NCI-H2081 (cell line): ENCODE measurements at regions not wholly inside any gene's neighbourhood (a gene's known extent, or its start where the extent isn't known, plus 50 kb on each side); places are given as distances from the start of the nearest gene placed in this dataset.

Experiments used
- DNase-seq, 2 experiments: peaks; one replicate each; lab custom pipeline; 2025; lab: John Stamatoyannopoulos, UW

DNA sequence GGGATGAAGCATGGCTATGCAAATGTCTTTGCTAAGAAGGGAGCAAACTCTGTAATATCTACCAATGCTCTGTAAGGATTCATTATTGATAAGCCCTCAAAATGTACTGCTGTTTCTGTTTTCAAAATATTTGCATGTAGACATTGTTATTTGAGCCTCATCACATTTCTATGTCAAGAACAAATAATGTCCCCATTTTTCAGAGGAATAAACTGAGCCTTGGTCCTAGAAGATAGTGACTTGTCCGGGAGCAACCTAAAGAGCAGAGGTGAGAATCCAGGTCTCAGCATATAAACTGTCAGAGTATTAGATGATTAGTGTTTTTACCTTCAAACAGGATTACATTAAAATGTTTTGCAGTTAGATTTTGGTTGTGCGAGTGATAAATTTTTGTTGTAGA is 125.5 kb upstream of the SRRM4 start:
- no peak for DNase-seq

DNA sequence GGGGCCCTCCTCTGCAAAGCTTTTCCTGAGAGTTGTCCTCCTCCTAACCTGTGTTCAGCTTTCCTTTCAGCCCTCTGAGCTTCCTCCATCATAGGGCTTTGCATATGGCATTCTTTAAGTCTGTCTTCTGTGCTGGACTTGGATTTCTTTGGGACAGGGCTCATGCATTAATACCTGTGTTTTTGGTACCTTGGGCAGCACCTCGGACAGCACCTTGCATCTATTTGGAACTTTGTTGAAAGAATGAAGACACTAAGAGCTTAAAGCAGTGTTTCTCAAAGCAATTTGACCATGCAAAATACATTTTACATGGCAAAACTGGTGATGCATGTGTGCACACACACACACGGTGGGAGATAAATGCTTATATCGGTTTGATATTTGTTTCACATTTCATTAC is 115.0 kb upstream of the SRRM4 start:
- no peak for DNase-seq

DNA sequence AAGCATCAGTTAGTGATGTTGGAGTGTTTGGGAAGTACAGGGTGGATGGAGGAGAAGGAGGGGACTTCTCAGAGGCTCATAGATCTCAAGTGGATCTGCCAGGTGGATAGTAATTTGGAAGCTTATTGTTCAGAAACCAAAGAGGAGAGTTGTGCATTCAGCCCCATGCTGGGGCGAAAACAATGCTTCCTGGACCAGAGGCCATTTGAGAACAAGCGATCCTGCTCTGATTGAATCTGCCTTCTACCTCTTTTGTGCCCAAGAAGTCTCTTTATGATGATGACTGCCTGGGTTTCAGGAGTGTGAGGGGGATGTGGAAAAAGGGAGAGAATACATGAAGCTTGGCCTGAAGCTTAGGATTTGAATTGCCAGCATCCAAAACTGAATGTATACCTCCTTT is 110.8 kb upstream of the SRRM4 start:
- no peak for DNase-seq

DNA sequence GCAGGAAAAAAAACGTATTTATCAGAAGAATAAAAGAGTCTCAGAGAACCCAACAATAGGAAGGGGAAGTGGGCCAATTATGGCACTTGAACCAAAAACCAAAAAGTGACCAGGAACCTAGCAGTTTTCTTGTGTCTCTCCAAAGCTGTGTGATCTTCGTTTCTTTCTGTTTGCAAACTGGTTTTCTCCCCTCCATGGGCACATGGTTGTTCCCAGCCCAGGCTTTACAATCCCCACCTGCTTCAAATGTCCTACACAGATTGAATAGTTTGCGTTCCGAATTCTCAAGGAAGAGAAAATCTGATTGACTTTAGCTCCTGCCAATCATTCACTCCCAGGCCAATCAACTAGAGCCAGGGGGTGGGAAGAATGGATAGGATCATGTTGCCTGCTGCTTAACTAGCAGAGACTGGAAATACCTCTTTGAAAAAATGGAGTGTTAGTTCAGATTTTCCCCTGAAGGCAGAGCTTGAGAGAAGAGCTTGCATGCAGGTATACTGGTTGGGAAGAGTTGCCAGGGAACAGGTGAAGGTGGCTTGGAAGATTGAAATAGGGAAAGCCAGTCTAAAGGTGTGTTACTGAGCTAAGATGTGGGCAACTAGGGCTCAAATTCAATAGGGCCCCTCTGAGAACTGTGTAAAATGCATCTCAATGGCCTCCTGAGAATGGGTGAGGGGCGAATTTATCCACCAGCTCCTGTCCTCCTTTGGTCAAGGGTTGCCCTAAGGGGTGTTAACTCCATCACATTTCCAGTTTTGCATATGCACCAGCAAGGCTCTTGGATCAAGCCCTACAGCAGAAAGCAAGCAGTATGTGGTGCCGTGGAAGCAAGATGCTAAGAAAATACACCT is 106.4 kb upstream of the SRRM4 start:
- no peak for DNase-seq

DNA sequence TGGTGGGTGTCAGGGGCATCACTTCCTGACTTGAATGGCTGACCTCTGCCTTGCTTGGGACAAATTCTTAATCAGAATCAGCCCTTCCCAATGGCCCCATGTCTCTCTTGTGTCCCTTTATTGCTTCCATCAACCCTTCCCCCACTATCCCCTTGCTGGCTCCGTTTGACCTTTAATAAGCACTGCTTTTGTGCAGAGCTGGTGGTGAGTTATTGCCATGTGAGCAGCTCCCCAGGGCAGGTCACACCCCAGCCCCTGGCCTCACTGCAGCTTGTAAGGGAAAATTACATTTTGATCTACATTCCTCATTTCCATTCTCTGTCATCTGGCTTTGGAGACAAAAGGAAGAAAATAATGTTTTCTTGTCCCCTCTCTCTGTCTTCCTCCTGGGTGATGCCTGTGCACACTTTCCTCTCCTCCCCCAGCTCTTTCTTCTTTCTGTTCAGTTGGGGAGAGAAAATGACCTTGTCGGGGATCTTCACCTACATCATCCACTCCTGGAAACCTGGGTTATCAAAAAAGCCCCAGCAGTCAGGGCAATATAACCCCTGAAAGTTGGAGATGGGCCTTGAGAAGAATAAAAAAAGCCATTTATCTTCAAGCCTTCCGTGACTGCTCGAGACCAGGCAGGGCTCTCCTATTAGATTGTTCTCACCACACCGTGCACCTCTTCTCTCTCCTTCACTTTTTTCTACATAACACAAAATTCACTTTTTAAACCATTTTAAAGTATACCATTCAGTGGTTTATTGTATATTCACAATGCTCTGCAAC is 100.4 kb upstream of the SRRM4 start:
- no peak for DNase-seq

DNA sequence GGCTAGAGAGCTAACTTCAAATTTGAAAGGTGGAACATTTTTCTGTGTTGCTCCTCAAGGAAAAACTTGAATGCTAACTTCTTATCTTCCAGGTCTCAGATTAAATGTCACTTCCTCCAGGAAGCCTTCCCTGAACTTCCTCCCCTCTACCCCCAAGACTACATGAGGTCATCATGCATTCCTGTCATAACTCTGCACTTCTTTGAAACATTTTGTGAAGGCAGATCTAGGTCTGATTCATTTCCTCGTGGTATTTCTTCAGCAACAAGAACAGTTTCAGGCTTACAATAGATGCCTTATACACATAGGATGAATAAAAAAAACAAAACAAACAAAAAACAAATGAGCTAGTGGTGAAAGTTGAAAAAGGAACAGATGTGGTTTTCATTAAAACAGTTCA is 97.1 kb upstream of the SRRM4 start:
- no peak for DNase-seq

DNA sequence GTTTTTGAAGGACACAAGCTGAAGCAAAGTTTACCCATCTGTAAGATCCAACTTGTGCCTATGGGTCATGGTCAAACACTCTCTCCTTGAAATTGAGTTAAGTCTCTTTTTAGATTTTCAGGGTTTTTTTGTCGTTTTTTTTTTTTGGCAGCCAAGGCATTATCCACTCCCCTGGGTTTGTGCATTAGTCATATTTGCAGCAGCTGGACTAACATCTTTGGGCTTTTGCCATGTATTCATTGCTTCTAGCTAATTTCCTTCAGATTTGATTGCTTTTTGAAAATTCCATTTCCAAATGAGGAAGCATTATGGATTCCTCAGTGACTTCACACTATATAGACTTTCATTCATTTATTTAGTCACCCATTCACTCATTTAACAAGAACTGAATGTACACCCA is 80.3 kb upstream of the SRRM4 start:
- DNase-seq: no peak

DNA sequence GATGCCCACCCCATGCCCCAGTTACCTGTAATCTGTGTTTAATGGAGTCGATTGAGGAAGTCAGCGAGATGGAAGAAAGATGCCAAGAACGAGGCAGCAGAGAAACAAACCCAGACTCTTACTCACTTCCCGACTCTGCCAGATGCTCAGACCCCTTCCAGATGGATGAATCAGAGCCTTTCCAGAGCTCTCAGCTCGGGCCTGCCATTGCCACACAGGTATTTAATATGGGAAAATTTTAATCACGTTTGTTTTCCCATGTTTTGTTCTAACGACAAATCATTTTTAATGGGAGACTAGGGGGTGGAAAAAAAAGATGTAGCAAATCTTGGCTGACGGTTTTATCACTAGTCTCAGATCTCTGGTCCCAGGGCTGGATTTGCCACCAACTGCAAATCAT is 72.5 kb upstream of the SRRM4 start:
- no peak for DNase-seq

DNA sequence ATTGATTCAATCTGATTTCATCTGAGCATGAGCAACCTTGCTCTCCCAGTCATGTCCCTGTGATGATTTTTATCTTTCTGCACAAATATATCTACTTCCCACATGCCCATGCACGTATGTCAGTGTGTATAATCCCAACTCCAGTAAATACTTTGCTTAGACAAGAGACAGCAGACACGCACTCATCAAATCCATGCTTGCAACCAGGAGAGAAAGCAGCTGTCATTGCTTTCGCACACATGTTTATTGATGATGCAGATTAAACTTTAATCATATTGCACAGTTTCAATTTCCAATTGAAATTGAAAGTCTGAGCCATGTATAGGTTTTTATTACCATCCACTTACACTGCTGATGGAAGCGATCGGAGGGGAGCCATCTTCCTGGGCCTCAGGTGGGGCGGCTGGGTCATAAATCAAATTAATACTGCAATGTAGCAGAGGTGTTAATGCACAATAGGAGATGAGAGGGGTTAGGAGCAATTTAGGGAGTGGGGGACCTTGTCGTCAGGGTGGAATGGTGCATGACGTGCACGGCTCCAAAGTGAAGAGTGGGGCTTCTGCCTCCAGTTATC is 68.6 kb upstream of the SRRM4 start:
- DNase-seq: no peak

DNA sequence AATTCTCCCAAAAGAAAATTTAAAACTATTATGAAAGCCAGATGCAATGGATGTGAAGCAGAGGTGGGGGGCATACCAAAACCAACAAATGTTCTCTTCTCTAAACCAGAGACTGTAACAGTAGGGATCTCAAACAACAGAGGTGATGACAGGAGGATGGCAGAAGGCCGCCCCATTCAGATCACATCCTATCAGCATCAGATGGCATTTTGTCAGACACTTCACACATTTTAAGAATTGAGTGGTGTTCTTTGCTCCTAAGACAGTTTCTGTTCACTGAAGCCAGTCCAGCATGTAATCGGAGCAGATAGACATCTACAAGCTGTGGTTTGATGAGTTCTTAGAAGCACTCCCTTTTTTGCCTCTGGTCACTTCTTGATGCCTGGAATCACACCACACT is 59.6 kb upstream of the SRRM4 start:
- DNase-seq: no peak

DNA sequence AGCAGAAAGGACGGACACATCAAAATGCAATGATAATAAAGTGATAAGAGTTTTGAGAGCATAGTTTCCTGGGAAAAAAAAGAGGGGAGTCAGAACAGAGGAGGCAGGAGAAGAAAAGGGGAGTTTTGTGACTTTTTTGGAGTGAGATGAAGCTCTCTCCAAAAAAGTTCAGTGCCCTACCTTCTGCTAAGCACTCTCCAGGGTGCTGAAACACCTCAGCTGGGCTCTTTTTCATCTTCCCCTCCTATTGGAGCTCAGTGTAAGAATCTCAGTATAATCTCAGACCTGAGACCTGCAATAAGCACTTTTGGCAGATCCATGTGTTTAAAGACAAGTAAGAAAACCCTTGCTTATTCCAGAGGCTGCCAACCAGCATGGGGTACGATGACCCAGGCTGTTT is 58.9 kb upstream of the SRRM4 start:
- no peak for DNase-seq

DNA sequence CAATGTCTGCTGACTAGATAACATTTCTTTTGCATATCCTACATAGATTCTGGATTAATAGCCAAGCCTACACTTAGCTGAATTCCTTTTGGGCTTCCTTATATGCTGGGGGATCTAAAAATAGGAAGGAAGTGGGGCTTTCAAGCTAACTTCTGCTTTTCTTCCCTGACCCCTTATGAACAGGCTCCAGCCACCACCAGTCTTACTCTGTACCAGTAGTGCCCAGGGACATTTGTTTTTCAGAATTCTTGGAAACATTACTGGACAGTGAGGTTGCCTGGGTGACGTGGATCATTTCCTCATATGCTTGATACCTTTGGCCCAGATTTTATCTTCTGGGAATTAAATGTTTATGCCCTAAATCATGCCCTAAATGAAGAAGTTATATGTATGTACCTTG is 55.9 kb upstream of the SRRM4 start:
- DNase-seq: no peak

DNA sequence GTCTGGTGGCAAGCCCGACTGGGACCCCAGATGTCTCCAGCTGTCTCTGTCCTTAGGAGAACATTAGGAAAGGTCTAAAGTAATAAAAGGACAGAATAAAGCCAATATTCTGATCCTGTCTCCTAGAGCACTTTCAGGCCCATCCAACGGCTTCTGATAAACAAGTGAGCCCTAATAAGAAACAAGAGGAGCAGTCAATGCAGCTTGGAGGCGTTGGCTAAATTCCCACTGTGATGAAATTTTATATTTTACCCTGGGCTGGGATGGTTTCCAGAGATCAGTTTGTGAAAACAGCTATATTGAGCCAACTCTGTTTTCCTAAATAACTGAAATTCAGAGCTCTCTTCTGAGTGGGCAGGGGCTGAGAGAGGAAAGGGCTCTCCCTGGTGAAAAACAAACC is 55.5 kb upstream of the SRRM4 start:
- no peak for DNase-seq
